HG03342 (cell line): ENCODE measurements at regions not wholly inside any gene's neighbourhood (a gene's known extent, or its start where the extent isn't known, plus 50 kb on each side); places are given as distances from the start of the nearest gene placed in this dataset.
"Not testable (repeated sequence)": the region's sequence is repeated elsewhere in the genome, so short reads cannot be mapped to it uniquely, and the experiment has no call there.

ENCODE experiments used
- ATAC-seq: cut with Tn5 transposase; IDR thresholded peaks from one replicate; pipeline ENCODE4 v1.9.1; 2021; ENCODE audit warnings: mild to moderate bottlenecking, moderate library complexity; ENCODE audit not compliant: unreplicated experiment

GRCh38 chr16:87133112-87133850 lies 183.9 kb downstream of the C16orf95 start:
- ATAC-seq, result no peak

- no peak for ATAC-seq
Observed at GRCh38 chr16:87133966-87134627, 183.1 kb downstream of the C16orf95 start.

DNA sequence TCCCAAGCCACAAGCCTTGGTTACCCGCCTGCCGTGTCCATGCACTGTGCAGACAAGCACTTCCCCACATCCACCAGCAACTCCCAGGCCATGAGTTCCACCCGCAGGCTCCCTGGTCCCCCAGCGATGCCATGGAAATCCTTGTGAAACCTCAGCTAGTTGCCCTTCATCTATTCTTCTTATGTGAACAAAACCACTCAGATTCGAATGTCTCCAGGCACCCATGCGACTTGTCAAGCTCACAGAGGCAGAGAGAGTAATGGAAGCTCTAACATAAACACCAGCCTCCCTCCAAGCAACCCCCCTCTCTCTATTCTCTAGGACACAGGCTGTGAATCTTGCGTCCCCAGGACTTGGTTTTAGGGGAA lies 182.6 kb downstream of the C16orf95 start:
- no peak for ATAC-seq

GRCh38 chr16:87135246-87136030 lies 181.8 kb downstream of the C16orf95 start:
- no peak for ATAC-seq

DNA sequence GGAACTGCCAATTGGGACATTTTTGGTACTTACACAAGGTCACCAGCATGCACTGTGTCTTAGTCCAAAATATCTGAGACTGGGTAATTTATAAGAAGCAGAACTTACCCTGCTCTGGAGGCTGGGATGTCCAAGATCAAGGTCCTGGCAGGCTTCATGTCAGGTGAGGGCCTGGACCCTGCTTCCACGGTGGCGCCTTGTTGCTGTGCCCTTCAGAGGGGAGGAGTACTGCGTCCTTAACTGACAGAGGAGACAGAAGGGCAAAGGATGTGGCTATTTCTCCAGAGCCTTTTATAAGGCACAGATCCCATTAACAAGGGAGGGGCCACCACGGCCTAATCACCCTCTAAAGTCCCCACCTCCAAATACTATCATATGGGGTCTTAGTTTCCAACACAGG lies 178.9 kb downstream of the C16orf95 start:
- ATAC-seq, result no peak

GRCh38 chr16:87138738-87139267 lies 178.4 kb downstream of the C16orf95 start:
- ATAC-seq, result no peak

GRCh38 chr16:87140211-87141200 lies 176.7 kb downstream of the C16orf95 start:
- ATAC-seq, result no peak

- ATAC-seq, result no peak
Observed at GRCh38 chr16:87141402-87141801, 175.8 kb downstream of the C16orf95 start.

GRCh38 chr16:87143661-87144121 lies 173.5 kb downstream of the C16orf95 start:
- no peak for ATAC-seq

DNA sequence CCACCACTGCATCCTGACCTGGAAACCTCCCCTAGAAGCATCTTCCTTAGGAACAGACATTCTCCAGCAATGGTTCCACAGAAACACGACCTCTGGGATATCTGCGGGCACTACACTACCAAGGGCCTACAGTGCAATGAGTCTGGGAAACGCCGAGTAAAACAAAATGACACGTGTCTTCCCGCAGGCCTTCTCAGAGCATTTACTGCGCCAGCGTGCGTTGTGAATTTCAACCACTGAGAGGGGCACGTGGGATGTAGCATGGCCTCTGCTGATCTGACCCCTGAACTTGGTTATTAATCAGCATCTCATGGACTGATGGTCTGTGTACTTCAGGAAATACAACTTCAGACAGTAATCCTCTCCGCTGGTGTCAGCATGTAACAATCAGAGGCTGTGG lies 173.0 kb downstream of the C16orf95 start:
- no peak for ATAC-seq

DNA sequence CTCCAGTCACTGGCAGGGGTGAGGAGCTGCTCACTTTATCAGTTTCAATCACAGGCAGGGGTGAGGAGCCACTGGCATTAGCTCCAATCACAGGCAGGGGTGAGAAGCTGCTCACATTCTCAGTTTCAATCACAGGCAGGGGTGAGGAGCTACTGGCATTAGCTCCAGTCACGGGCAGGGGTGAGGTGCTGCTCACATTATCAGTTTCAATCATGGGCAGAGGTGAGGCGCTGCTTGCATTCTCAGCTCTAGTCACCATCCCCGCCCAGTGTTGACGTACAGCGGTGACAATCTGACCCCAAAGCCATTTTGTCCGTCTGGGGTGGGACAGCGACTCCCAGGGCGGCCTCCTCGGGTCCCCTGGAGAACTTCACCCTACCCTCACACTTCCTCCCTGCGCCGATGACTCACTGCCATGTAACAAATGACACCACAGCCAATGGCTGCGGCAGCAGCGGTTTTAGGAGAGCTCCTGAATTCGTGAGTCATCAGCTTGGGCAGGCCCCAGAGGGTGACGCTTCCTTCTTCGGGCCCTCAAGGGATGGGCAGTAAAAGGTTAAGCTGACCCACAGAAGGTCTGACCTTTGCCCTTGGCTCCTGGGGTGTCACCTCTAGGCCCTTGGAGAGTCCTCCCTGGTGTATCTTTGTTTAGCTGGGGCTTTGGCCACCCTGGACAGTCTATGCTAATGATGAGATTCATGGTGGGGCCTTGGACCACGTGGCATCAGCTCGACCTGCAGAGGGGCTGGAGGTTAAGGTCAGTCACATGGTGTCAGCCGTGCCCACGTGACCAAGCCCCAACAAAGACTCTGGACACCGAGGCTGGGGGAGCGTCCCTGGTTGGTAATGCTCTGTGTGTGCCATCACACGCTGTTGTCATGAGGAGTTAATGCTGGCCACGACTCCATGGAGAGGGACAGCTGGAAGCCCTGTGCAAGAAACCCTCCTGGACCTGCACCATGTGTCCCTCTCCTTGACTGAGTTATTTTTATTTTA lies 171.7 kb downstream of the C16orf95 start:
- no peak for ATAC-seq

DNA sequence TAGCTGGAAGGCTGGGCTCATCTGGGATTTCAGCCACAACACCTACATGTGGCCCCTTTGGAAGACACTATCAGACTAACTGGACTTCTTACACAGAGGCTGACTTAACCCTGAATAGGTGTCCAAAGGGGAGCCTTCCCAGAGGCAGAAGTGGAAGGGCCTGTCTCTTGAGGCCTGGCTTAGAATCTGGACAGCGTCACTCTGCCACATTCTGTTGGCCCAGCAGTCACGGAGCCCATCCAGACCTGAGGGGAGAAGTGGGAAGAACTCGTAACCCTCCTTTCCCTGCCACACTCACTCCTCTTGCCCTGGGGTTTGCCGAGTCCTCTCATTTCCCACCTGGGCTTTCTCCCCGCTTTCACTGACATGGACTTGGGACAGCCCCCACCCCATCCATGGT lies 170.5 kb downstream of the C16orf95 start:
- no peak for ATAC-seq

- no peak for ATAC-seq
Observed at GRCh38 chr16:87149051-87149450, 168.1 kb downstream of the C16orf95 start.

DNA sequence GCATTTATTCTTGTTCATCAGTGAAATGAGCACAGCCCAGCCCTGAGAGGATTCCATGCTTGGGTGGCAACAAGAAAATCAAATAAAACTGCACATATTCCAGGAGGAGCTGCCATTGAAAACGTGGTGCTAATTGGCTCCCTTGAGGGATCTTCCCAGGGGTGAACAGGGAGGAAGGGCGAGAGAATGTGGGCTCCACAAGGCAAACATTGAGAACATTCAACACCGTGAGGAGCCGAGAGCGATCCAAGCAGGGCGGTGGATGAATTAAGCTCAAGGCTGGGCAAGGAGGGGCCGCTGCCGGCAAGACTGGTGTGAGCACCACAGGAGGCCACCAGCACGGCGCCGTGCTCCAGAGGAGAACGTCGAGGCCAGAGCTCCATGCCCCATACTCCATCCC lies 166.9 kb downstream of the C16orf95 start:
- no peak for ATAC-seq

DNA sequence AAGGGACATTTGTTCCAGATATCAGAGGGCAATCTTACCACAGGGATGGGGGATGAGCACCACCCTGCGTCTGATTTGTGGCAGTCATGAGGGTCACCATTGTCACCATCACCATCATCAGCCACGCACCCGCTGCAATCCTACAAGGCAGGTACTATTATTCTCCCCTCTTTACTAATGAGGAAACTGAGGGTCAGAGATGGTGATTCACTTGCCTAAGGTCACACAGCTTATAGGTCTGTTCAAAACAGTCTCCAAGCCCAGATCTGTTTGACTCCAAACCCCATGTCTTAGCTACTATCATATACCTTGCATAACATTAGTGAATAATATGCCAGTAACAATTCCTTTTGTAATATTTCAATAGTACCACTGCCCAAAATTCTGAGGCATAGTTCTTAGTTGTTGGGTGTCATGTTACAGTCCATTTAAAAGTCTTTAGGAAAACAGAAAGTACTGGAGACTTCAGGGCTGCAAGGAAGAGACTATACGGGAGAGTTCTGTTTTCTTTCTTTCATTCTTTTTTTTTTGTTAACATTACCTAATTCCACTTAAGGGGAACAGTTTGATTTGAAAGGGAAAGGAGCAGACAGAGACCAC lies 166.4 kb downstream of the C16orf95 start:
- no peak for ATAC-seq

DNA sequence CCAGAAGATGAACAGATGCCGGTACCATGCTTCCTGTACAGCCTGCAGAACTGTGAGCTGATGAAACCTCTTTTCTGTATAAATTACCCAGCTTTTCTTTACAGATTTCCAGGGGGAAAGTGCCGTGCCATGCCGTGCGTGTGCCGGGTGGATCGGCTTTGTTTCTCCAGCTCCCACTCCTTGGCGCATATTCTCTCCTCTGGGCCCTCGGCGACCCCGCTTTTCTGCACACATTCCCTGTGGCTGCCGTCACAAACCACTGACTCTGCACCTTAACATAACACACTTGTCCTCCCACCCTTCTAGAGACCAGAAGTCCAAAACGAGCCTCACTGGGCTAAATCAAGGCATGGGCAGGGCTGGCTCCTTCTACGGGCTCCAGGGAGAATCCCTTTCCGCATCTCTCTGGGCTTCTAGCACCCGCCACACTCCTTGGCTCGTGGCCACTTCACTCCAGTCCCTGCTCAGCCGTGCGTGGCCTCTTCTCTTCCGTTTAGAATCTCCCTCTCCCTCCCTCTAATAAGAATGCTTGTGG lies 164.9 kb downstream of the C16orf95 start:
- no peak for ATAC-seq

DNA sequence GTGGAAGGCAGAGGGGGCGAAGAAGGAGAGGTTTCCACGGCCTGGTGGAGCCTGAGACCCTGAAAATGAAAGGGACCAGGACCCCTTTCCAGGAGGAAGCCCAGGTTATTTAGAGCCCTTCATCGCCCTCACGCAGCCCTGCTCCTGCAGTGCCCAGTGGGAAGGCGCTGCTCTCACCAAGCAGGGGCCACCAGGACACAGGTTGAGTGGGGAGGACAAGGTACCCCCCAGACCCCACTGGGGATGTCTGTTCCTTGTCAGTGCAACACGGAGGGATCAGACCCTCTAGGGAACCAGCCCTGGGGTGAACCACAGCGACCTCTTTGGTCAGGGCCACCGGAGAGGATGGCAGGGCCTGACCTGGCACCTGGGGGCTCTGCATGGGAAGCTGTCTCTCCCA lies 163.9 kb downstream of the C16orf95 start:
- ATAC-seq, result no peak

DNA sequence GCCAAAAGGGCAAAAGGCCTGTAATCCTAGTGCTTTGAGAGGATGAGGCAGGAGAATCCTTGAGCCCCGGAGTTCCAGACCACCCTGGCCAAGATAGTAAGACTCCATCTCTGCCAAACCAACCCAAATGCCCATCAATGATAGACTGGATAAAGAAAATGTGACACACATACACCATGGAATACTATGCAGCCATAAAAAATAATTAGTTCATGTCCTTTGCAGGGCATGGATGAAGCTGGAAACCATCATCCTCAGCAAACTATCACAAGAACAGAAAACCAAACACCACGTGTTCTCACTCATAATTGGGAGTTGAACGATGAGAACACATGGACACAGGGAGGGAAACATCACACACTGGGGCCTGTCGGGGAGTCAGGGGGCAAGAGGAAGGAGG lies 161.9 kb downstream of the C16orf95 start:
- not testable (repeated sequence) for ATAC-seq
